Right kidney (tissue), 1 donor: ENCODE measurements at regions not wholly inside any gene's neighbourhood (a gene's known extent, or its start where the extent isn't known, plus 50 kb on each side); places are given as distances from the start of the nearest gene placed in this dataset.

Source experiments
- DNase-seq: peaks from one replicate; pipeline ENCODE4 v3.0.0-alpha.2; 2016

- no peak for DNase-seq
Measured at GRCh38 chr4:85268188-85268587, 206.8 kb upstream of the ARHGAP24 start.

GRCh38 chr4:85268961-85269360 lies 206.0 kb upstream of the ARHGAP24 start:
- DNase-seq: no peak

GRCh38 chr4:85274955-85275354 lies 200.0 kb upstream of the ARHGAP24 start:
- no peak for DNase-seq

GRCh38 chr4:85280963-85281362 lies 194.0 kb upstream of the ARHGAP24 start:
- no peak for DNase-seq

GRCh38 chr4:85291226-85291625 lies 183.7 kb upstream of the ARHGAP24 start:
- DNase-seq: no peak

GRCh38 chr4:85298037-85298436 lies 176.9 kb upstream of the ARHGAP24 start:
- no peak for DNase-seq

- DNase-seq: no peak
Measured at GRCh38 chr4:85302193-85302736, 172.7 kb upstream of the ARHGAP24 start.

GRCh38 chr4:85302756-85303155 lies 172.2 kb upstream of the ARHGAP24 start:
- no peak for DNase-seq

GRCh38 chr4:85318415-85318814 lies 156.5 kb upstream of the ARHGAP24 start:
- DNase-seq: no peak

GRCh38 chr4:85358831-85359230 lies 116.1 kb upstream of the ARHGAP24 start:
- no peak for DNase-seq

- DNase-seq: no peak
Measured at GRCh38 chr4:85362550-85362949, 112.4 kb upstream of the ARHGAP24 start.

- DNase-seq: no peak
Measured at GRCh38 chr4:85367815-85368214, 107.1 kb upstream of the ARHGAP24 start.

GRCh38 chr4:85368240-85368639 lies 106.7 kb upstream of the ARHGAP24 start:
- no peak for DNase-seq

GRCh38 chr4:85368932-85369331 lies 106.0 kb upstream of the ARHGAP24 start:
- no peak for DNase-seq

GRCh38 chr4:85369703-85370380 lies 105.1 kb upstream of the ARHGAP24 start:
- no peak for DNase-seq

GRCh38 chr4:85370400-85371032 lies 104.4 kb upstream of the ARHGAP24 start:
- DNase-seq: peak; percentile 27

- no peak for DNase-seq
Measured at GRCh38 chr4:85372966-85373365, 102.0 kb upstream of the ARHGAP24 start.

- no peak for DNase-seq
Measured at GRCh38 chr4:85376285-85376684, 98.7 kb upstream of the ARHGAP24 start.

GRCh38 chr4:85381968-85382367 lies 93.0 kb upstream of the ARHGAP24 start:
- no peak for DNase-seq

GRCh38 chr4:85391071-85391470 lies 83.9 kb upstream of the ARHGAP24 start:
- peak; percentile 3 for DNase-seq

GRCh38 chr4:85391589-85392410 lies 83.2 kb upstream of the ARHGAP24 start:
- DNase-seq: no peak

GRCh38 chr4:85393201-85393600 lies 81.7 kb upstream of the ARHGAP24 start:
- no peak for DNase-seq

- no peak for DNase-seq
Measured at GRCh38 chr4:85398276-85398675, 76.7 kb upstream of the ARHGAP24 start.
